Spleen (tissue), 11 donors: ENCODE measurements at regions not wholly inside any gene's neighbourhood (a gene's known extent, or its start where the extent isn't known, plus 50 kb on each side); places are given as distances from the start of the nearest gene placed in this dataset.
A peak's percentile ranks its signal among the peaks of the same experiment; 100 is the strongest.

Source experiments
- DNase-seq: peaks from one replicate; pipeline ENCODE4 v3.0.0-alpha.2; 2020
- H3K27ac ChIP-seq, 8 donors: fragments of 200-600 bp; sonication (generic) in 7 of 8; 1 replicate in 4 of 8; 2 replicates in 4 of 8; pipeline versions ENCODE4 v1.5.0 to v1.8.0; 2016 to 2021; ENCODE audit warnings: inconsistent platforms in 4 of 8, mild to moderate bottlenecking in 4 of 8, moderate library complexity in 1 of 8
- H3K27me3 ChIP-seq, 7 donors: fragments of 200-600 bp; sonication (generic) in 6 of 7; replicated peaks in 1 of 7; 1 replicate in 4 of 7; 2 replicates in 3 of 7; pipeline versions ENCODE4 v1.5.0 to v1.8.0; 2016 to 2021; ENCODE audit warnings: inconsistent platforms in 3 of 7, mild to moderate bottlenecking in 1 of 7
- H3K36me3 ChIP-seq, 6 donors: fragments of 200-600 bp; sonication (generic) in 5 of 6; 1 replicate in 4 of 6; 2 replicates in 2 of 6; pipeline versions ENCODE4 v1.5.0 to v1.8.0; 2016 to 2021; ENCODE audit warnings: inconsistent platforms in 2 of 6
- H3K4me1 ChIP-seq, 6 donors: fragments of 200-600 bp; sonication (generic) in 5 of 6; 1 replicate in 3 of 6; 2 replicates in 3 of 6; pipeline versions ENCODE4 v1.5.0 to v1.8.0; 2016 to 2021; ENCODE audit warnings: inconsistent platforms in 3 of 6
- H3K4me3 ChIP-seq, 8 donors: fragments of 200-600 bp; sonication (generic) in 7 of 8; 1 replicate in 4 of 8; 2 replicates in 4 of 8; pipeline versions ENCODE4 v1.5.0 to v1.8.0; 2016 to 2021; ENCODE audit warnings: inconsistent platforms in 4 of 8, mild to moderate bottlenecking in 4 of 8, moderate library complexity in 2 of 8
- H3K9me3 ChIP-seq, 8 donors: fragments of 200-600 bp; sonication (generic) in 7 of 8; 1 replicate in 4 of 8; 2 replicates in 4 of 8; pipeline versions ENCODE4 v1.5.0 to v1.8.0; 2016 to 2021; ENCODE audit warnings: inconsistent platforms in 4 of 8
- CTCF ChIP-seq, 11 experiments: fragments of 200-600 bp in 7 of 11; fragments of 450-650 bp in 4 of 11; sonication (generic) in 4 of 11; IDR thresholded peaks in 8 of 11; conservative IDR thresholded peaks in 3 of 11; 1 replicate in 7 of 11; 2 replicates in 4 of 11; pipeline versions ENCODE4 v1.4.0 to v1.8.0; 2016 to 2021; ENCODE audit warnings: antibody characterized with exemption in 11 of 11, inconsistent platforms in 4 of 11, mild to moderate bottlenecking in 1 of 11
- POLR2A ChIP-seq, 3 donors: fragments of 450-650 bp; IDR thresholded peaks; one replicate each; pipeline ENCODE4 v1.5.1; 2017; ENCODE audit warnings: antibody characterized with exemption in 3 of 3, mild to moderate bottlenecking in 1 of 3
- POLR2AphosphoS5 ChIP-seq, 3 donors: sonication (generic); formaldehyde crosslinking; IDR thresholded peaks; one replicate each; pipeline ENCODE4 v1.5.1; 2017; ENCODE audit warnings: antibody characterized with exemption in 3 of 3
- WGBS, 5 donors: extraction: QIAGEN DNeasy Blood & Tissue Kit in 3 of 5; methylation state at CpG; one replicate each; pipeline versions ENCODE4 v1.1.5 to v1.1.7; 2013 to 2018; 5-methylcytosine and 5-hydroxymethylcytosine counted together
- intact Hi-C: fragments of 100-400 bp; cut with DNase I; formaldehyde crosslinking; loops from one replicate; pipeline ENCODE4 v1.15.0; 2023; ENCODE audit warnings: low total_unique reads
- donor health status: healthy with polysubstance abuse.
- donor health status: DM: no; HTN: no; CAD: no; lungs with moderate emphysema.
- donor health status: DM: no; HTN: no; CAD: no.
- donor health status: Bipolar disorder and iron deficiency.
- donor health status: healthy.
- donor health status: DM: no; HTN: no; CAD: no.
- donor health status: DM: yes; HTN: yes; CAD: no.

- 88 to 94% (median 90%) methylated on average over 4 of the region's 4 CpGs for WGBS, 5 donors
- intact Hi-C loops: no loop called here
- no peak for TF ChIP-seq POLR2A (IDR thresholded peaks at IDR 0.05)
- no peak for TF ChIP-seq CTCF (IDR thresholded peaks at IDR 0.05 in 8 of 11, conservative IDR thresholded peaks at IDR 0.05 in 3 of 11)
- TF ChIP-seq POLR2AphosphoS5 (IDR thresholded peaks at IDR 0.05): no peak
- Histone ChIP-seq H3K9me3 (no peaks in the 10 kb centered on the region), H3K4me1 (peaks cover 0 to 22% (median 10%) of the 10 kb centered on the region in 6 donors), H3K27me3 (peaks cover 0 to 74% (median 11%) of the 10 kb centered on the region in 7 donors), H3K27ac (no peak overlapping the region), H3K36me3 (no peaks in the 10 kb centered on the region), H3K4me3 (no peak overlapping the region)
- no peak for DNase-seq
Measured at GRCh38 chr3:126263971-126264370, 83.6 kb upstream of the ALDH1L1 start.

GRCh38 chr3:126263539-126263938, 83.2 kb upstream of the ALDH1L1 start:
- no peaks in the 10 kb centered on the region for H3K36me3 ChIP-seq
- intact Hi-C loops: no loop called here
- WGBS, 5 donors: 88 to 96% (median 92%) methylated on average over 9 of the region's 9 CpGs

GRCh38 chr3:126262227-126262626, 81.8 kb upstream of the ALDH1L1 start:
- peaks cover 0 to 57% (median 4%) of the 10 kb centered on the region in 7 donors for H3K27me3 ChIP-seq
- 89 to 98% (median 93%) methylated on average over 3 of the region's 3 CpGs for whole genome bisulfite sequencing, 5 donors
- no peak for DNase-seq
- no peaks in the 10 kb centered on the region for H3K9me3 ChIP-seq
- intact Hi-C loops: no loop called here
- H3K36me3 ChIP-seq: no peaks in the 10 kb centered on the region
- H3K27ac ChIP-seq: no peak overlapping the region
- no peak for TF ChIP-seq POLR2A (IDR thresholded peaks at IDR 0.05)
- TF ChIP-seq POLR2AphosphoS5 (IDR thresholded peaks at IDR 0.05): no peak
- no peak for TF ChIP-seq CTCF (IDR thresholded peaks at IDR 0.05 in 8 of 11, conservative IDR thresholded peaks at IDR 0.05 in 3 of 11)
- H3K4me1 ChIP-seq: peaks cover 0 to 14% (median 4%) of the 10 kb centered on the region in 6 donors
- no peak overlapping the region for H3K4me3 ChIP-seq

More at GRCh38 chr3:126263539-126263938, 83.2 kb upstream of the ALDH1L1 start:
- Histone ChIP-seq H3K27me3 (peaks cover 0 to 70% (median 11%) of the 10 kb centered on the region in 7 donors), H3K4me1 (peaks cover 0 to 22% (median 10%) of the 10 kb centered on the region in 6 donors), H3K9me3 (no peaks in the 10 kb centered on the region), H3K4me3 (no peak overlapping the region), H3K27ac (no peak overlapping the region)
- TF ChIP-seq POLR2A (IDR thresholded peaks at IDR 0.05) (no peak), POLR2AphosphoS5 (IDR thresholded peaks at IDR 0.05) (no peak), CTCF (IDR thresholded peaks at IDR 0.05 in 8 of 11, conservative IDR thresholded peaks at IDR 0.05 in 3 of 11) (no peak)
- DNase-seq: no peak

GRCh38 chr3:126261037-126261436, 80.7 kb upstream of the ALDH1L1 start:
- no peak for TF ChIP-seq CTCF (IDR thresholded peaks at IDR 0.05 in 8 of 11, conservative IDR thresholded peaks at IDR 0.05 in 3 of 11)
- TF ChIP-seq POLR2AphosphoS5 (IDR thresholded peaks at IDR 0.05): peak in 1 of 3 donors; percentile 55
- TF ChIP-seq POLR2A (IDR thresholded peaks at IDR 0.05): no peak
- H3K4me1 ChIP-seq: peaks cover 0 to 5% (median 0%) of the 10 kb centered on the region in 6 donors
- WGBS, 5 donors: 35 to 58% (median 43%) methylated on average over 6 of the region's 6 CpGs
- H3K36me3 ChIP-seq: no peaks in the 10 kb centered on the region
- H3K27me3 ChIP-seq: peaks cover 0 to 45% (median 0%) of the 10 kb centered on the region in 7 donors
- H3K9me3 ChIP-seq: no peaks in the 10 kb centered on the region
- DNase-seq: no peak
- no peak overlapping the region for H3K27ac ChIP-seq
- no peak overlapping the region for H3K4me3 ChIP-seq
- intact Hi-C loops: no loop called here
